ENCODE measurements at regions not wholly inside any gene's neighbourhood (a gene's known extent, or its start where the extent isn't known, plus 50 kb on each side); places are given as distances from the start of the nearest gene placed in this dataset.
"Not testable (repeated sequence)": the region's sequence is repeated elsewhere in the genome, so short reads cannot be mapped to it uniquely, and the experiment has no call there.

DNA sequence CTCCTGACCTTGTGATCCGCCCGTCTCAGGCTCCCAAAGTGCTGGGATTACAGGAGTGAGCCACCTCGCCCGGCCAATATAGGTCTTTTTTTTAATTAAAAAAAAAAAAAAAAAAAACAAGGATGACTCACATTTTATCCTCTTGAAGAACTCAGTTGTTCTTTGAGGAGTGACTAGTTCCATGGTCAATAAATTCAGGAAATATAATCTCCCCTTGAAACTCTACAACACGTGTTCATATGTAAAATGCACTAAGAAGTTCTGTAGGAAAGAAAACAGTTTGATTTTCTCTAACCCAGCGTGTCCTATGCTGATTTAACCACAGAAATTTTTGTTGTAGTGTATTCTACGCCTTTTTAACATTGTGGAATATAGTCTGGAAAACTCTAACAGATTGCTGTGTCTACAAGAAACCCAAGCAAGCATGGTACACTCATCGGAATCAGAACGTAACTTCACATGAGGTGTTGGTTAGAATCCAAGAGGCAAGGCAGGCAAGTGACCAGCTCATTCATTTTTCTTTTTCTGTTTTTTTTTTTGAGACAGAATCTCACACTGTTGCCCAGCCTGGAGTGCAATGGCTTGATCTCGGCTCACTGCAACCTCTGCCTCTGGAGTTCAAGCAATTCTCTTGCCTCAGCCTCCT is 79.0 kb upstream of the ZNF217 start:
- H3K9me3 ChIP-seq = no peaks in the 10 kb centered on the region
- H3K4me1 ChIP-seq = no peaks in the 10 kb centered on the region
- intact Hi-C loops (cut with DNase I) = no loop called here
- peak overlapping the region; percentile 1 for H3K27ac ChIP-seq
- H3K36me3 ChIP-seq = no peaks in the 10 kb centered on the region
- no peaks in the 10 kb centered on the region for H3K27me3 ChIP-seq
- no peak for DNase-seq (ENCODE audit: extremely low spot score in 2 of 2)
- TF ChIP-seq, protein P1, sequence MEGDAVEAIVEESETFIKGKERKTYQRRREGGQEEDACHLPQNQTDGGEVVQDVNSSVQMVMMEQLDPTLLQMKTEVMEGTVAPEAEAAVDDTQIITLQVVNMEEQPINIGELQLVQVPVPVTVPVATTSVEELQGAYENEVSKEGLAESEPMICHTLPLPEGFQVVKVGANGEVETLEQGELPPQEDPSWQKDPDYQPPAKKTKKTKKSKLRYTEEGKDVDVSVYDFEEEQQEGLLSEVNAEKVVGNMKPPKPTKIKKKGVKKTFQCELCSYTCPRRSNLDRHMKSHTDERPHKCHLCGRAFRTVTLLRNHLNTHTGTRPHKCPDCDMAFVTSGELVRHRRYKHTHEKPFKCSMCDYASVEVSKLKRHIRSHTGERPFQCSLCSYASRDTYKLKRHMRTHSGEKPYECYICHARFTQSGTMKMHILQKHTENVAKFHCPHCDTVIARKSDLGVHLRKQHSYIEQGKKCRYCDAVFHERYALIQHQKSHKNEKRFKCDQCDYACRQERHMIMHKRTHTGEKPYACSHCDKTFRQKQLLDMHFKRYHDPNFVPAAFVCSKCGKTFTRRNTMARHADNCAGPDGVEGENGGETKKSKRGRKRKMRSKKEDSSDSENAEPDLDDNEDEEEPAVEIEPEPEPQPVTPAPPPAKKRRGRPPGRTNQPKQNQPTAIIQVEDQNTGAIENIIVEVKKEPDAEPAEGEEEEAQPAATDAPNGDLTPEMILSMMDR (IDR thresholded peaks at IDR 0.05) = no peak
- TF ChIP-seq POLR2A (IDR thresholded peaks at IDR 0.05) = no peak
- no peak for TF ChIP-seq POLR2AphosphoS5 (IDR thresholded peaks at IDR 0.05; ENCODE audit: insufficient read depth in 1 of 2, low read depth in 1 of 2)
- no peak overlapping the region for H3K4me3 ChIP-seq

DNA sequence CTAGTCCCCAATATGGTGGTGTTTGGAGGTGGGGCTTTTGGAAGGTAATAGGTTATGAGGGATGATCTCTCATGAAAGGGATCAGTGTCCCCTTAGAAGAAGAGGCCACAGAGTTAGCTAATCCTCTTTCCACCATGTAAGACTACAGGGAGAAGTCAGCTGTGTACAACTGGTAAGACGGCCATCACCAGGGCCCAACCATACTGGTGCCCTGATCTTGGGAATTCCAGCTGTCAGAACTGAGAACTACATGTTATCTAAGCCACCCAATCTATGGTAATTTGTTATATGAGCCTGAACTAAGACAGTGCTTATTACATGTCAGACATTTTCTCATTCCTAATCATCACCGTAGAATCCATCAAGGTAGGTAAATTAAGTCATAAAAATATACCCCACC is 77.7 kb upstream of the ZNF217 start:
- Histone ChIP-seq H3K27ac (no peak overlapping the region), H3K4me1 (no peaks in the 10 kb centered on the region), H3K27me3 (no peaks in the 10 kb centered on the region), H3K9me3 (no peaks in the 10 kb centered on the region), H3K4me3 (no peak overlapping the region), H3K36me3 (no peaks in the 10 kb centered on the region)
- TF ChIP-seq POLR2A (IDR thresholded peaks at IDR 0.05) (no peak), POLR2AphosphoS5 (IDR thresholded peaks at IDR 0.05; ENCODE audit: insufficient read depth in 1 of 2, low read depth in 1 of 2) (no peak)
- TF ChIP-seq, protein P1 (IDR thresholded peaks at IDR 0.05) = no peak
- intact Hi-C loops (cut with DNase I) = no loop called here
- DNase-seq (ENCODE audit: extremely low spot score in 2 of 2) = no peak

DNA sequence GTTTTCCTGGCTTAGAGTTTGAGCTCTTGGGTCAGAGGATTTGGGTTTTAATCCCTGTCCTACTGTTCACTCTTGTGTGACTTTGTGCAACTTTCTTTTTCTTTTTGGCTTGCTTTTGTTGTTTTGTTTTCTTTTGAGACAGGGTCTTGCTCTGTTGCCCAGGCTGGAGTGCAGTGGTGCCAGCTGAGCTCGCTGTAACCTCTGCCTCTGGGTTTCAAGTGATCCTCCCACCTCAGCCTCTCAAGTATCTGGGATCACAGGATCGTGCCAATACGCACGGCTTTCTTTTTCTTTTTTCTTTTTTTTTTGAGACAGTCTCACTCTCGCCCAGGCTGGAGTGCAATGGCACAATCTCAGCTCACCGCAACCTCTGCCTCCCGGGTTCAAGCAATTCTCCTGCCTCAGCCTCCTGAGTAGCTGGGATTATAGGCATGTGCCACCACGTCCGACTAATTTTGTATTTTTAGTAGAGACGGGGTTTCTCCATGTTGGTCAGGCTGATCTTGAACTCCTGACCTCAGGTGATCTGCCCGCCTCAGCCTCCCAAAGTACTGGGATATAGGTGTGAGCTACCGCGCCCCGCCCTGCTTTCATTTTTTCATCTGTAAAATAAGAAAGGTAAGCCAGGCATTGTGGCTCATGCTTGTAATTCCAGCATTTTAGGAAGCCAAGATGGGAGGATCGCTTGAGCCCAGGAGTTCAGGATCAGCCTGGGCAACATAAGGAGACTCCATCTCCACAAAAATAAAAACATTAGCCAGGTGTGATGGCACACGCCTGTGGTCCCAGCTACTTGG is 76.1 kb upstream of the ZNF217 start:
- H3K27ac ChIP-seq; DNase-seq (ENCODE audit: extremely low spot score in 2 of 2); H3K27me3 ChIP-seq; intact Hi-C loops (cut with DNase I); H3K4me1 ChIP-seq; H3K36me3 ChIP-seq; H3K4me3 ChIP-seq; H3K9me3 ChIP-seq: not testable (repeated sequence)

DNA sequence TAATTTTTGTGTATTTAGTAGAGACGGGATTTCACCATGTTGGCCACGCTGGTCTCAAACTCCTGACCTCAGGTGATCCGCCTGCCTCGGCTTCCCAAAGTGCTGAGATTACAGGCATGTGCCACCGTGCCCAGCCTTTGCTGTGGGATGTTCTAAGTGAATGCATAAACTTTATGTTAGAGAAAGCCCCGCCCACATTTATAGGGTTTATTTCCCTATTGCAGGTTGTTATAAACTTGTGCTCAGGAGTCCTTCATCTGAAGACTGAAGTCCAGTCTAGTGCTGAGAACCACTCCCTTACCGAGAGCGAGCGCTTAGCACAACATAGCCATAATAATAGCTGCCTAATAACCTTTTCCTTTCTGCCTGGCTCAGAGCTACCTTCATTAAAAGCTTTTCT is 75.4 kb upstream of the ZNF217 start:
- no peaks in the 10 kb centered on the region for H3K4me1 ChIP-seq
- no peak for DNase-seq (ENCODE audit: extremely low spot score in 2 of 2)
- no peak overlapping the region for H3K4me3 ChIP-seq
- no peak overlapping the region for H3K27ac ChIP-seq
- H3K36me3 ChIP-seq = no peaks in the 10 kb centered on the region
- no peaks in the 10 kb centered on the region for H3K27me3 ChIP-seq
- TF ChIP-seq POLR2A (IDR thresholded peaks at IDR 0.05) = no peak
- no peak for TF ChIP-seq POLR2AphosphoS5 (IDR thresholded peaks at IDR 0.05; ENCODE audit: insufficient read depth in 1 of 2, low read depth in 1 of 2)
- TF ChIP-seq, protein P1 (IDR thresholded peaks at IDR 0.05) = no peak
- no peaks in the 10 kb centered on the region for H3K9me3 ChIP-seq
- intact Hi-C loops (cut with DNase I) = no loop called here

DNA sequence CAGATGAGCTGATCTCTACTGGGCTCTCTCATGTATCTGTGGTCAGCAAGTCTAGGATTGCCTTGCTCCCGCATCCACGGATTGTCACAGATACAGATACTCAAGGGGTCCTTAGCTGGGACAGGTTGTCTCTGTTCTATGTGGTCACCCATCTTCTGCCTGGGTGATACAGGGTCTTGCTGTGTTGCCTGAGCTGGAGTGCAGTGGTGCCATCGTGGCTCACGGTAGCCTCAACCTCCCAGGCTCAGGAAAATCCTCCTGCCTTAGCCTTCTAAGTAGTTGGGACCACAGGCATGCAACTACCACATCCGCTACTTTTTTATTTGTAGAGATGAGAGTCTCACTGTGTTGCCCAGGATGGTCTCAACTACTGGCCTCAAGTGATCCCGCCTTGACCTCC is 72.5 kb upstream of the ZNF217 start:
- intact Hi-C loops (cut with DNase I) = no loop called here
- Histone ChIP-seq H3K4me3 (no peak overlapping the region), H3K27me3 (no peaks in the 10 kb centered on the region), H3K27ac (no peak overlapping the region), H3K9me3 (no peaks in the 10 kb centered on the region), H3K36me3 (no peaks in the 10 kb centered on the region), H3K4me1 (peaks cover 11% of the 10 kb centered on the region)
- no peak for DNase-seq (ENCODE audit: extremely low spot score in 2 of 2)
- TF ChIP-seq, protein P1 (IDR thresholded peaks at IDR 0.05) = no peak
- no peak for TF ChIP-seq POLR2AphosphoS5 (IDR thresholded peaks at IDR 0.05; ENCODE audit: insufficient read depth in 1 of 2, low read depth in 1 of 2)
- TF ChIP-seq POLR2A (IDR thresholded peaks at IDR 0.05) = no peak

All from vagina (tissue), 2 donors.